ENCODE measurements at regions not wholly inside any gene's neighbourhood (a gene's known extent, or its start where the extent isn't known, plus 50 kb on each side); places are given as distances from the start of the nearest gene placed in this dataset.
"Not testable (repeated sequence)": the region's sequence is repeated elsewhere in the genome, so short reads cannot be mapped to it uniquely, and the experiment has no call there.

DNA sequence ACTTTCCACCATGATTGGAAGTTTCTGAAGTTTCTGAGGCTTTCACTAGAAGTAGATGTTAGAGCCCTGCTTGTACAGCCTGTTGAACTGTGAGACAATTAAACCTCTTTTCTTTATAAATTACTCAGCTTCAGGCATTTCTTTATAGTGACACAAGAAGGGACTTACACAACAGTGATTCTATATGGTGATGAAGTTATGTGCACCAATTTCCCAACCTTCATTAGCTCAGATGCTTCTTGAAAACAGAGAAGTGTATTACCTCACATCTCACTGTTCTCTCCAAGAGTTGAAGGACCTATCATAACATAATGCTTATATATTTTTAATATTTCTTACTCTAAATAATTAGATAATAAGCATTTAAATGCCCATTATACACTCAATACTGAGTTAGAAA lies 202.1 kb upstream of the ANXA10 start:
- no peak overlapping the region for H3K4me3 Mint-ChIP-seq
- no peak overlapping the region for H3K27ac Mint-ChIP-seq
- Histone ChIP-seq H3K27me3 (ENCODE audit: control insufficient read depth, insufficient read depth, low read length, poor library complexity, severe bottlenecking) (no peaks in the 10 kb centered on the region), H3K9ac (ENCODE audit: extremely low read depth, low read length, poor library complexity, severe bottlenecking) (no peak overlapping the region), H3K9me3 (ENCODE audit: control insufficient read depth, low read length) (peaks cover 18% of the 10 kb centered on the region), H3K36me3 (ENCODE audit: control insufficient read depth, insufficient read depth, low read length) (no peaks in the 10 kb centered on the region), H3K27ac (ENCODE audit: low read depth, low read length) (no peak overlapping the region), H3K4me3 (ENCODE audit: low read length) (no peak overlapping the region), H3K4me1 (ENCODE audit: control insufficient read depth, insufficient read depth, low read length) (no peaks in the 10 kb centered on the region)
- no peaks in the 10 kb centered on the region for H3K27me3 Mint-ChIP-seq (ENCODE audit: insufficient read depth)
- peaks cover 1% of the 10 kb centered on the region for H3K4me1 Mint-ChIP-seq
- TF ChIP-seq, protein P1, sequence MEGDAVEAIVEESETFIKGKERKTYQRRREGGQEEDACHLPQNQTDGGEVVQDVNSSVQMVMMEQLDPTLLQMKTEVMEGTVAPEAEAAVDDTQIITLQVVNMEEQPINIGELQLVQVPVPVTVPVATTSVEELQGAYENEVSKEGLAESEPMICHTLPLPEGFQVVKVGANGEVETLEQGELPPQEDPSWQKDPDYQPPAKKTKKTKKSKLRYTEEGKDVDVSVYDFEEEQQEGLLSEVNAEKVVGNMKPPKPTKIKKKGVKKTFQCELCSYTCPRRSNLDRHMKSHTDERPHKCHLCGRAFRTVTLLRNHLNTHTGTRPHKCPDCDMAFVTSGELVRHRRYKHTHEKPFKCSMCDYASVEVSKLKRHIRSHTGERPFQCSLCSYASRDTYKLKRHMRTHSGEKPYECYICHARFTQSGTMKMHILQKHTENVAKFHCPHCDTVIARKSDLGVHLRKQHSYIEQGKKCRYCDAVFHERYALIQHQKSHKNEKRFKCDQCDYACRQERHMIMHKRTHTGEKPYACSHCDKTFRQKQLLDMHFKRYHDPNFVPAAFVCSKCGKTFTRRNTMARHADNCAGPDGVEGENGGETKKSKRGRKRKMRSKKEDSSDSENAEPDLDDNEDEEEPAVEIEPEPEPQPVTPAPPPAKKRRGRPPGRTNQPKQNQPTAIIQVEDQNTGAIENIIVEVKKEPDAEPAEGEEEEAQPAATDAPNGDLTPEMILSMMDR (conservative IDR thresholded peaks at IDR 0.05): no peak
- no peak for DNase-seq
- H3K9me3 Mint-ChIP-seq: peaks cover 11% of the 10 kb centered on the region
- no peaks in the 10 kb centered on the region for H3K36me3 Mint-ChIP-seq (ENCODE audit: low read depth)

- TF ChIP-seq, protein P1 (conservative IDR thresholded peaks at IDR 0.05): no peak
- no peak overlapping the region for H3K27ac Mint-ChIP-seq
- Histone ChIP-seq H3K9ac (ENCODE audit: extremely low read depth, low read length, poor library complexity, severe bottlenecking) (no peak overlapping the region), H3K36me3 (ENCODE audit: control insufficient read depth, insufficient read depth, low read length) (no peaks in the 10 kb centered on the region), H3K27ac (ENCODE audit: low read depth, low read length) (no peak overlapping the region), H3K9me3 (ENCODE audit: control insufficient read depth, low read length) (no peaks in the 10 kb centered on the region), H3K4me1 (ENCODE audit: control insufficient read depth, insufficient read depth, low read length) (peaks cover 5% of the 10 kb centered on the region), H3K27me3 (ENCODE audit: control insufficient read depth, insufficient read depth, low read length, poor library complexity, severe bottlenecking) (no peaks in the 10 kb centered on the region), H3K4me3 (ENCODE audit: low read length) (no peak overlapping the region)
- peaks cover 4% of the 10 kb centered on the region for H3K9me3 Mint-ChIP-seq
- WGBS, 2 experiments (ENCODE audit: insufficient coverage in 1 of 2, insufficient read length in 1 of 2): 95% methylated on average over 2 of the region's 3 CpGs; no CpG with 5 or more reads in 1 of the 2 experiments
- peaks cover 17% of the 10 kb centered on the region for H3K4me1 Mint-ChIP-seq
- DNase-seq: no peak
- no peaks in the 10 kb centered on the region for H3K27me3 Mint-ChIP-seq (ENCODE audit: insufficient read depth)
- no peak overlapping the region for H3K4me3 Mint-ChIP-seq
- no peaks in the 10 kb centered on the region for H3K36me3 Mint-ChIP-seq (ENCODE audit: low read depth)
Measured at GRCh38 chr4:167893531-167893930, 198.8 kb upstream of the ANXA10 start.

DNA sequence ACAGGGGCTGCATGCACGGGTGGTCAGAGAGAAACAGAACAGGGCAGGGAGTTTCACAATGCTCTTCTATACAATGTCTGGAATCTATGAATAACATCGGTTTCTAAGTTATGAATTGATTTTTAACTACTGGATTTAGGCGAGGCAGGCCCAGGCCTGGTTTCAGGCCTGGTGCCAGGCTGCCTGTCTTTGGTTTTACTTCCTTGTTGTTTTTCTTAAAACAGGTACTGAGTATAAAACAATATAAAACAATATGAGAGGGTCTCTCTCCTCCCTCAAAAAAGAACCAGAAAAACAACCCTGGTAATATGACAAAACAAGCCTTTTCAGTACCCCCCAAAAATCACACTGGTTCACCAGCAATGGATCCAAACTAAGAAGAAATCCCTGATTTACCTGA lies 196.1 kb upstream of the ANXA10 start:
- not testable (repeated sequence) for H3K9ac ChIP-seq (ENCODE audit: extremely low read depth, low read length, poor library complexity, severe bottlenecking); H3K4me1 ChIP-seq (ENCODE audit: control insufficient read depth, insufficient read depth, low read length); H3K36me3 ChIP-seq (ENCODE audit: control insufficient read depth, insufficient read depth, low read length); H3K27me3 ChIP-seq (ENCODE audit: control insufficient read depth, insufficient read depth, low read length, poor library complexity, severe bottlenecking); H3K27ac ChIP-seq (ENCODE audit: low read depth, low read length); H3K27me3 Mint-ChIP-seq (ENCODE audit: insufficient read depth); H3K4me3 Mint-ChIP-seq; H3K9me3 ChIP-seq (ENCODE audit: control insufficient read depth, low read length); H3K9me3 Mint-ChIP-seq; DNase-seq; H3K36me3 Mint-ChIP-seq (ENCODE audit: low read depth)
- Mint-ChIP-seq H3K27ac (peak overlapping the region; percentile 88), H3K4me1 (peaks cover 17% of the 10 kb centered on the region)
- H3K4me3 ChIP-seq (ENCODE audit: low read length): peak overlapping the region; percentile 26
- WGBS, 2 experiments (ENCODE audit: insufficient coverage in 1 of 2, insufficient read length in 1 of 2): 89% methylated on average over 1 of the region's 3 CpGs; no CpG with 5 or more reads in 1 of the 2 experiments

DNA sequence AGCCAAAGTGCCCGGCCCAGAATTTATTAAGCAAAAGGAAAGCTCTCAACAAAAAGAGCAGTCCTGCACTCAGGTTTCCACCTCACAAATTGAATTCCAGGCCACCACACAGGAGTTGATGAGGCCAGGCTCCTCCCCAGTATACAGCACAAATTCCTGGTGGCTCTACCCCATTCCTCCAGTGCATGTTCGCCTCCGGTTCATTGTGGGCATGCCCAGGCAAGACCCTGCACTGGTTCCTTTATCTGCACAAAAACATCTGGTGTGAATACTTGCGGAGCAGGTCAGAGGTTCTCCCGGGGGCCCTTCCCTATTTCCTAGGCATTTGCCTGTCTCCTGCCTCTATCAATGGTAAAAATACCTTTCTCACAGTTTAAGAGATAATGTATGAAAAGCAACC lies 195.2 kb upstream of the ANXA10 start:
- H3K36me3 ChIP-seq (ENCODE audit: control insufficient read depth, insufficient read depth, low read length): no peaks in the 10 kb centered on the region
- H3K27me3 ChIP-seq (ENCODE audit: control insufficient read depth, insufficient read depth, low read length, poor library complexity, severe bottlenecking): no peaks in the 10 kb centered on the region
- H3K9me3 ChIP-seq (ENCODE audit: control insufficient read depth, low read length): no peaks in the 10 kb centered on the region
- H3K4me1 ChIP-seq (ENCODE audit: control insufficient read depth, insufficient read depth, low read length): peaks cover 5% of the 10 kb centered on the region
- 72 to 89% methylated on average over 5 of the region's 5 CpGs for WGBS, 2 experiments (ENCODE audit: insufficient coverage in 1 of 2, insufficient read length in 1 of 2)
- peak overlapping the region; percentile 44 for H3K4me3 ChIP-seq (ENCODE audit: low read length)
- Mint-ChIP-seq H3K9me3 (no peaks in the 10 kb centered on the region), H3K27ac (peak overlapping the region; percentile 81), H3K4me1 (peaks cover 17% of the 10 kb centered on the region), H3K36me3 (ENCODE audit: low read depth) (no peaks in the 10 kb centered on the region), H3K4me3 (no peak overlapping the region), H3K27me3 (ENCODE audit: insufficient read depth) (no peaks in the 10 kb centered on the region)
- H3K27ac ChIP-seq (ENCODE audit: low read depth, low read length): peak overlapping the region; percentile 85
- peak overlapping the region; percentile 42 for H3K9ac ChIP-seq (ENCODE audit: extremely low read depth, low read length, poor library complexity, severe bottlenecking)
- peak; percentile 70 for DNase-seq
- TF ChIP-seq, protein P1 (conservative IDR thresholded peaks at IDR 0.05): no peak

Data from endodermal cell (in vitro differentiated cells).